NCI-H2081 treated with DMSO at 0.1 percent for 48 hours (cell line): ENCODE measurements at regions not wholly inside any gene's neighbourhood (a gene's known extent, or its start where the extent isn't known, plus 50 kb on each side); places are given as distances from the start of the nearest gene placed in this dataset.
"Not testable (repeated sequence)": the region's sequence is repeated elsewhere in the genome, so short reads cannot be mapped to it uniquely, and the experiment has no call there.

Source experiments
- DNase-seq: peaks from one replicate; lab custom pipeline; 2025; lab: John Stamatoyannopoulos, UW

DNA sequence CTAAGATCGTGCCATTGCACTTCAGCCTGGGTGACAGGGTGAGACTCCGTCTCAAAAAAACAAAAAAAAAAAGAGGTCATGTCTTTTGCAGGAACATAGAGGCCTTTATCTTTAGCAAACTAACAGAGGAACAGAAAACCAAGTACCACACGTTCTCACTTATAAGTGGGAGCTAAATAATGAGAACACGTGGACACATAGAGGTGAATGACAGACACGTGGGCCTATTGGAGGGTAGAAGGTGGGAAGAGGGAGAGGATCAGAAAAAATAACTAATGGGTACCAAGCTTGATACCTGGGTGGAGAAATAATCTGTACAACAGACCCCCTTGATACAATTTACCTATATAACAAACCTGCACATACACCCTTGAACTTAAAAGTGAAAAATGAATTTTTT is 401.4 kb upstream of the NAALADL2 start:
- DNase-seq = no peak

DNA sequence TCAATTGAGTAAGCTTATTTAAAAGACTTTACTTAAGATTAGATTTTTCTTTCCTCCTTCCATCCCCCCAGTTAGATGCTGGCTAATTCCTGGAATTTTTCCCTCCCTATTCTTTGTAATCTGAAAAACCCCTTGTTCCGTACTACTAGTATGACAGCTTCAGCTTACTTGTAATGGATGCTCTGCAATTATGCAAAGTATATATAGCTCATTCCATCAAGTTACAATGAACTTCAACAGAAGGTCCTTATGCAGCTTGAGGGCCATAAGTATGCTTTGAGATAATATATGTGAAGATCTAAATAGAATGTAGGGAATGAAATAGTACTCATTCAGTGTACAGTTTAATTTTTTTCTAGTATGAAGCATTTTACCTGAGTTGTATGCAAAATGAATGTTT is 398.3 kb upstream of the NAALADL2 start:
- DNase-seq = no peak

DNA sequence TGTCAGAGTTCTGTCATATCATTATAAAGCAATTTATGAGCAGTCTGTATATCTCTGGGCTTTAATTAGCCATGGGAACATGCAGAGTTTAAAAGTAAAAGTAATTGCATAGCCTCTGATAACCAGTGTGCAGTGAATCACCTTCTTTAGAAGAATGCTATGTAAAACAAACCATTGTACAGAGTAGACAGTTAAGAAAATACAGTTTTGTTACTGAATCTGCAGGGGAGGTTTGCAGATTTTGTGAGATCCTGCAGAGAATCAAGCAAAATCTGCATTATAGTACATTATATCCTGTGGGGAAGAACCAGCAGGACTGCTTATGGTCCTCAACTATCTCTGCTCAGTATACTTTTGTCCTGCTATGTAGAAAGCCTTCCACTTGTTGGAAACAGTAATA is 396.2 kb upstream of the NAALADL2 start:
- no peak for DNase-seq

DNA sequence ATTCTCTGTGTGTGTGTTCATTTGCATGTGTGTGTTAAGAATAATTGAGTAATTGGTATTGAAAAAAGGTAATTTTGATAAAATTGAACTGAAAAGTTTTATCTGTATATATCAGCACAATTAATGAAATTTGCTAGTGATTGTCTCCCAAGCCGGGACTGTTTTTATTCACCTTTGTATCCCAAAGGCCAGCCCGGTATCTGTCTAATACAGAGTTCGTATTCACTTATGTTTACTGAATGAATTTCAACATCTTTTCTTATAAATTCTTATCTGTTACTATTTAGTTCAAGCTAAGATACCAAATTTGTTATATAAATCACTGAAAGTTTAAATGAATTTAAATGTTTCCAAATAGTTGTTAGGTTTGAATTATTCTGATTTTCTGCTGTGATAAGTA is 394.0 kb upstream of the NAALADL2 start:
- no peak for DNase-seq

DNA sequence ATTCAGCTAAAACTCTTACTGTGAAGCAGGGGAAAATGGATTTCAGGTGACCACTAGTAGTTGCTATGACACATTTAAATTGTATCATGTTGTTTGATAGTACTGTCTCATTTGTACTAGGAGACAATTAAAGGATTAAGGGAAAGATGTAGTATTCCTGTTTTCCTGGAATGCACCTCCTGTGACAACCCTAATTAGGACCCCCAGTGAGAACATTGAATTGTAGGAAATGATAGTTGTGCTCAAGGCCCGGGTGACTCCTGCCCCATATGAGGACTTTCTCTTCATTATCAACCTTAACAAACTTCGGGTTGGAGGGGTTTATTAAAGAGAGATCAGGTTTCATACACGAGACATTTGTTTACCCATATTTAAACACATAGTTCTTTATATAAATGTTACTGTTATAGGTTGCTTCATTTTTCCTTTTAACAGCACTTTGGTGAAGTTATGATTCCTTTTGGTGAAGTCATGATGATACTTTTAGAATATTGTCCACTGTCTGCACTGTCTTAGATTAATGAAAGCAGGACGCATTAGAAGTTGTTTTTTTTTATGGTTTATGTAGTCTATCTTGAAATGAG is 392.6 kb upstream of the NAALADL2 start:
- no peak for DNase-seq

DNA sequence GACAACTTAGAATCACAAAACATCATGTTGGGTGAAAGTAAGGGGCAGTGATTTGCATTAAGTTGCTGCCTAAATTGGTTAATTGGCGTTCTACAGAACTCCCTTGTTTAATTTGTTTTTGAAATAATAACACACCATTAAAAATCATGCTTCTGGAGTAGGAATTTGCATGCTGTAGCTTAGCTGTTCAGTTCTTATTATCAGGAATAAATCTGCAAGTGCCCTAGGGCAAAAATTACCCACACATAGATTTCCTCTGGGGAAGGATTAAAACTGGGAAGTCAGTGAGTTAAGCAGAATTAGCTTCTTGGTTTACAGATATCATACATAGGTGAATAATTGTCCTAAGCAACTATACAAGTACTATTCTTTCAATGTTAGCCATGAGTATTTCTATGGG is 381.6 kb upstream of the NAALADL2 start:
- no peak for DNase-seq

DNA sequence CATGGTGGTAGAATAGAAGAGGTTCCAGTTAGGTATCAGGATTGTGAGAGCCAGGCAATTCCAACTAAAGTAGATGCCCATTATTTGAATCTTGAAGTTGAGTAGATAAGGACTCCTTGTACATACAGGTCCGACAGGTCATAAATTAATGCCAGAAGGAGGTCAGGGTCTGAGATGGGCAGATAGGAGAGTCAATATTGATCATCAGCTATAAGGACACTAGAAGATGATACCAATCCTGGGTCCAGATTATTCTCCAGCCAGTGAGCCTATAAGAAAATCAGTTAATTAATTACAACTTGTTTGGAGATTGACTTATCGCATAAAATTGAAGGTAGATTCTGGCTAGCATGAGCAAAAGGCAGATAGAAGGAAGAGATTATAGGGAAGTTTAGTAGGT is 378.4 kb upstream of the NAALADL2 start:
- no peak for DNase-seq

DNA sequence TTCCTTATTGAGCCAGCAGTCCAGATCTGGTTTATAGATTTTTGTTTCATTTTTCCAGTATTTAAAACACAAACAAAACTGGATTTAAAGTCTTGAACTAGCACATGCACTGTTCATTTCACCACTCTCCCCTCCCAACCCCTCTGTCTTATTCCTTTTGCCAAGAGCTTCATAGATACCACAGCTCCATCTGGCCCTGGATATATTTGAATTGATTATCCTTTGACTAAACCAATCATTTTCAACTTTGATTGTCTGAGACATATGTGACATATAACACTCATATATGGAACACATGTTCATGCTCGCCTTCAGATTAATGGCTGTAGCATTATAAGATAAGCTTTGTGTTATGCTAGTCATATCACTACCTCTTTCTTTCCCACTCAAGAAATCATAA is 376.6 kb upstream of the NAALADL2 start:
- DNase-seq = no peak

DNA sequence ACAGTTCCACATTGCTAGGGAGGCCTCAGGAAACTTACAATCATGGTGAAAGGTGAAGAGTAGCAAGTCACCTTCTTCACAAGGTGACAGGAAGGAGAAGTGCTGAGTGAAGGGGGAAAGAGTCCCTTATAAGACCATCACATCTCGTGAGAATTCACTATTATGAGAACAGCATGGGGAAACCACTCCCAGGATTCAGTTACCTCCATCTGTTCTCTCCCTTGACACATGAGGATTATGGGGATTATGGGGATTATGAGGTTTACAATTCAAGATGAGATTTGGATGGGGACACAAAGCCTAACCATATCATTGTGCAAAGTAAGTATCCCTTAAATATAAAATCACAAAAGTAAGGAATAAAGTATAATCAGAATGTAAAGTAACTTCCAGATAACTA is 375.9 kb upstream of the NAALADL2 start:
- DNase-seq = no peak

DNA sequence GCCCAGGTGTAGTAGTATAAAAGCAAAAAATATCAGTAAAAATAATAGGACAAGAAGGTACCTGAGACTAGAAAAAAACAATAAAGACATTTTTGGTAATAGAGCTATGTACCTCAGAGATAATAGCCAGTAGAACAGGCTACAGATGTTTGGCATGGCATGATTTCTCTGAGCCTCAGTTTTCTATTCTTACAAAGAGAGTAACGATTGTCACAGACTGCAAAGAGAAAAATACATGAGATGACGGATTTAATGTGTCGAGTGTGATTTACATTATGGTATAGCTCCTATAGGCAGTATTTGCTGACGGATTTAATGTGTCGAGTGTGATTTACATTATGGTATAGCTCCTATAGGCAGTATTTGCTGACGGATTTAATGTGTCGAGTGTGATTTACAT is 375.3 kb upstream of the NAALADL2 start:
- DNase-seq = not testable (repeated sequence)

DNA sequence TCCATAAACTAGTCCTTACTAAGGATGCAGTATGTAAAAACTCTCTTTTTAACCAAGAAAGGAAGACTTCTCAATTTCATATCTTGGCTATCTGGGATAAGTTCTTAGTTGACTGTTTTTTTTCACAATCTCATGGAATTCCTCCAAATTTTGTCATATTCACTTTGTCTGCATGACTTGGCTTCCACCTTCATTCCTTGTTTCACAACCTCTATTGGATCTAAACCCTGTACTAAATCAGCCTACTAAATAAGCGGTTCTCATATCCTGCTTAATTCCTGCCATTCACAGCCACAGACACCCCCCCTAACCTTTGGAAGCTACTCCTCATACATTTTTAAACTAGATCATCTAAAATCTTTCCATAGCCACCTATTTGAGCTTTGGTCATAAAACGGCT is 370.6 kb upstream of the NAALADL2 start:
- DNase-seq = no peak

DNA sequence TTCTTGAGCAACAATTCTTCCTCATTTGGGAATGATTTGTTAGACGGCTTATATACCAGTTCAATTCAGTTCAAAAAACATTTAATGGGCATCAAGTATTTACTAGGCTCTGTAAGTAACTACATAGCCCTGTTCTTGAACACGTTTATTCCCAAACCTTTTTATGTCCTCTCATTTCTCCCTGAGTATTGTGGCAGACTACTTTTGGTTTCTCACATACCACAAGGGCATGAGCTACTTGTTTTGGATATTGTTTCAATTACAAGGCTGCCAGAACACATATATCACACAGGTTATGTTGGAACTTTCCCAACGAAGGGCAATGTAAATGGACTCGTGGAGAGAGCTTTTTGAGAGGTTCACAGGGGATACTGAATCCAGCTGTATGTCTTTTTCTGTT is 363.8 kb upstream of the NAALADL2 start:
- DNase-seq = no peak

DNA sequence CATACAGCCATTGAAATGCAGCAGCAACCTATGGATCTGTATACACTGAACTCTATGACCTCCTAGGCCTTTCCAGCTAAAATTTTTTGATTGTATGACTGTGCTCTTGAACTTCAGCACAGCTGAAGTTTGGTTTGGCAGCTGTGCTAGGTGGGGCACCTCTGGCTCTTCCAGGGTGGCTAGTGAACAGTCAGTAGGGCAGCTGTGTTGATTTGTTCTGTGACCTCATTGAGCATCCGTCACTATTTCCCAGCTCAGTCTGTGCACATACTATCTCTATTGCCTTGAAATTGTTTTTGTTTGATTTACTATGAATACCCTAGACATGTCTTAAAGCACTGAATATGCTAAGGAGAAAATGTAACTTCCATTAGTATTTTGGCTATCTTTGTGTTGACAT is 363.2 kb upstream of the NAALADL2 start:
- DNase-seq = no peak

DNA sequence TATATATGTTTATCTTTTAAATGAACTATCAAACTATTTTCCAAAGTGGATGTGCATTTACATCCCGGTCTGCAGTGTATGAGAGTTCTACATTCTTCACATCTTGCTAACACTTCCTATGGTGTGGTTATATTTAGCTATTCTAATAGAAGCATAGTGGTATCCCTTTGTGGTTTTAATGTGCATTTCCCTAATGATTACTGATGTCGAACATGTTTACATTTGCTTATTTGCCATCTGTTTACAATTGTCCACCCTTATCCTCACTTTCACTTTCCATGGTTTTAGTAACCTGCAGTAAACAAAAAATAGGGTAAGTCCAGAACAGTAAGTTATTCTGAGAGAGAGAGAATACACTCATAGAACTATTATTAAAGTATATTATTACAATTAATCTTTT is 360.5 kb upstream of the NAALADL2 start:
- no peak for DNase-seq

DNA sequence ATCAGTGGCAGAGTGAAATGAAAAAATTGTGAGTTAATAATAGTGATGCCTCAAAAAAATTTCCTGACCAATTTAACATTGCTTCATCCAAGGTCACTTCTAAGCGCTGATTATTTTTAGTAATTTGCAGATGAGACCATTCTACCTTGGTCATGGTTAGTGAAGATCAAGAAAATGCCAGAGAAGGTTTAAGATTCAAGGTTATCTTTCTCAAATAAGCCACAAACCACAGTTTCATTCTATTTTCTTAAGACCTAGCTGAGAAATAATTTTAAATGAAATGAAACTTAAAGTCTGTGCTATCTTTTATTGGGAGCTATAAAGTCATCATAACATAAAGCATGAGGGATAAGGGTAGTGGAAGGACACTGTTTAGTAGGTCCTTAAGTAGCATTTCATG is 353.9 kb upstream of the NAALADL2 start:
- no peak for DNase-seq

DNA sequence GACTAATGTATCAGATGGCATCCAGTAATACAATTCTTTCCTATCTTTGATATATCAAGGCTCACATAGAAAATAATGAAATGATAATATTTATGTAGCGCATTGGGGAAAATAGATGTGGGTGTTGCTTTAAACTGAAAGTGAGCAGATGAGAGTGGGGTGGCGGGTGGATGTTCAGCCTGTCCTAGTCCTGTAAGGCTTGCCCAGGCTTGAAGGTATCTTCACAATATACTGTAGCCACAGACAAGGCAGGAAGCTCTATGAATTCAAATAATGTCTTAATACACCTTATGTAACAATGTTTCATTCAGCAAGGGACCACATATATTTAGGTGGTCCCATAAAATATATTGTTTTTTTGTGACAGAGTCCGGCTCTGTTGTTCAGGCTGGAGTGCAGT is 334.9 kb upstream of the NAALADL2 start:
- DNase-seq = no peak

DNA sequence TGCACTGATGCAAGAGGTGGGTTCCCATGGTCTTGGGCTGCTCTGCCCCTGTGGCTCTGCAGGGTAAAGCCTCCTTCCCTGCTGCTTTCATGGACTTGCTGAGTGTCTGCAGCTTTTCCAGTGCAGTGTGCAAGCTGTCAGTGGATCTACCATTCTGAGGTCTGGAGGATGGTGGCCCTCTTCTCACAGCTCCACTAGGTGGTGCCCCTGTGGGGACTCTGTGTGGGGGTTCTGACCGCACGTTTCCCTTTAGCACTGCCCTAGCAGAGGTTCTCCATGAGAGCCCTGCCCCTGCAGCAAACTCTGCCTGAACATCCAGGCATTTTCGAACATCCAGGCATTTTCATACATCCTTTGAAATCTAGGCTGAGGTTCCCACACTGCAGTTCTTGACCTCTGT is 329.8 kb upstream of the NAALADL2 start:
- no peak for DNase-seq

DNA sequence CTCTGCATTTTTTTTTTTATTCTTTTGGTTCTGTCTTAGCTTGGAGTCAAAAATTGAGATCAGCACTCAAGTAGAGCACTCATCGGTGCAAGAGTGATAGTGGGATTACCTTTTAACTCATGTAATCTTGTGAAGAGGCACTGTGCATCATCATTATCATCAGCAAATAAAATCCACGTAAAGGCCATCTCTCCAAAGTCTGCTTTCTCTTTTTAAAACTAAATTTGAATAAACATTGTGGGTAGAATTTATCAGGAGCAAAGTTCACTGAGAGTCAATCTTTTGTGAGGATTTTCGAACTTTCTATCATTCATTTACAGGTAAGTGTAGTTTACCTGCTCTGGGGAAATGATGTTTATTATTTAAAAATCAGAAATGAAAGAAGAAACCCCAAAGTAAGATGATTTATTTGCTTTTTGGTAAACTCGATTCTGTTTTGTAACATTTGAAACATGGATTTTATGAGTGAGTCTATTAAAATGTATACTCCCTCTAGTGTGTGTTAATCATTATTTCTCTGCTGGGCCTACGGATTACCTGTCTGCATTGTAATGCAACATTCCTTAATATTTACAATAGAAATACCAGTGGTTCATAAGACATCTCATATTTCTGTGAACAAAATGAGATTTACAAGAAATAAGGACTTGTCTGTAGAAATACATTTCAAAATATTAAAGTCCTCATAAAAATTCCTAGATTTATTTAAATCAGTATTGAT is 327.7 kb upstream of the NAALADL2 start:
- no peak for DNase-seq

DNA sequence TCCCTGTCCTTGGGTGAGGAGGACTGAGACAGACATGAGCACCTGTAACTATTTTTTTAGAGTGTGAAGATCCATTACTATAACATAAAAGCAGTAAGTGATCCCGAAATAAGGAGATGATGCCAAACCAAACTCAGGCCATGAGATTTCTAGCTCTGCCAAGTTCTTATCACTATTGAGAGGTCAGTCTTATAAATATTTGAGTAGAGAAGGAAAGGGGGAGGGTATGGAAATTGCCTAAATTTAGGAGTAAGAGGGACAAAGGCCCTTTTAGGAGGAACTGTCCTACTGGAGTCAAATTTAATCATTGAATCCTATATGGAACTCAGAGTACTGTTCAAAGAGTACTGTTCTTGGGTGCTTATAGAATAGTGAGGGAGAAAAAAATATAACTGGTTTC is 326.9 kb upstream of the NAALADL2 start:
- DNase-seq = no peak

DNA sequence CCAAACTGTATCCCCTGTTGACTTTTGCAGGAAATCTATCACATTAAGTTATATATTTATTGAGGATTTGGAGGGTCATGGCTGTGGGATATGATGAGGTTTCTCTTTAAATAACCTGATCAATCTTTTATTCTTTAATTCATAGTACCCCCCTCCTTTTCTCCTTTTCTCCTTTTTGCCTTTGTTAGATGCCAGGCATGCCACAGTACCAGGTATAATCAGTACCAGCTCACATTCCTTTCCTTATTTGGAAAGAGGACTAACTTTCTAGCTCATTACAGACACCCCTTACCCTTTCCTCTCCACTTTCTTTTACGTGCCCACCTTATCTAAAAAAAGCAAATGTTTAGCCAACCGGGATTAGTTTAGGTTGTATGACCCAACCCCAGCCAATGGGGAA is 326.4 kb upstream of the NAALADL2 start:
- no peak for DNase-seq

DNA sequence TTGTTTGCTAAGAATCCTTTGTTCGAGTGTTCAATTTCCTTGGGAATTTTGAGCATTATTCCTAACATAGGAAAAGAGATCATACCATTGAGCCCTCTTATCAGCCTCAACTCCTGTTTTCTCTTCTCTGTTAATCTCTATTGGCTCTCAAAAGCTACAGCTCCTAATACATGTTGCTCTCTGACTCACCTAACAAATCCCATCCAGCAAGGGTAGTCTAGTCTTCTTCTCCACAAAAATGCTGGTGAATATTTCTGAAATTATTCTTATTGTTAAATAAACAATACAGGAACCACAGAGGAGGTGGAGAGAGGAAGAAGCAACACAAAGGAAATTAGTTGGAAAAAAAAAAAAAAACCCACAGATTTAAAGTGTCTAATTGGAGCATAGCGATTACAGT is 325.8 kb upstream of the NAALADL2 start:
- no peak for DNase-seq

DNA sequence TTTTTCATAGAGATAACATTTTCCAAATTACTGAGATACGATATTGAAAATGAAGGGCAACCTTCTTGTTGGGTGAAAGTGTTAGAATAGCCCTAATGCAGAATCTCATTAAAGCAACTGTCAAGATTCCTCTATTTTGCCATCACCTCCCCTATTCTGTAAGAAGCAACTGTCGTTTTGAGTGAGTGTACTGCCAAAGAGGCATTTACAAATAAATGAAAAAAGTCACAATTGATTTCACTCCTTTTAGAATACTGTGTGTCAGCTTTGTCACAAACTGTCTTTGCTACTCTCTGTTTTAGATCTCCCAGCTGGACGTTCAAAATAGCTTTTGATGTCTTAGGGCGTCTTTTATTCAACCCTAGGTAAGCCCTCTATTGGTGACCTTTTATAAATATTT is 322.8 kb upstream of the NAALADL2 start:
- peak; percentile 85 for DNase-seq

DNA sequence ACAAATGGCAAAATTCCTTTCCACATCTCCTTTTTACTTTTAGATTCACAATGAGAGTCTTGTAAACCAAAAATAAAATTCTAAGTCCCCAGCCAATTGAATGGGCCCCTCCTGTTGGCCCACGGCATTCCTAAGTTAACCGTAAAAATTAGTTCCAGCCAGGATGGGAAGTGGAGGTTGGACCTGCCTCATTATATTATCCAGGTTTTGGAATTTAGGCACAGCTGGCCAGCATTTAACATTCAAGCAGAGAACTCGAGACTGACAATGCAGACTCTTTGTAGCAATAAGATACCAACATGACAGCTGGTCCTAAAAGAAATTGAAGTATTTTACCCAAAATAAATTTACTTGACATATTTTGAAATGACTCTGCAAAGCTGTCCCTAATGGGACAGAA is 321.0 kb upstream of the NAALADL2 start:
- no peak for DNase-seq
